ENCODE measurements at regions not wholly inside any gene's neighbourhood (a gene's known extent, or its start where the extent isn't known, plus 50 kb on each side); places are given as distances from the start of the nearest gene placed in this dataset.

DNA sequence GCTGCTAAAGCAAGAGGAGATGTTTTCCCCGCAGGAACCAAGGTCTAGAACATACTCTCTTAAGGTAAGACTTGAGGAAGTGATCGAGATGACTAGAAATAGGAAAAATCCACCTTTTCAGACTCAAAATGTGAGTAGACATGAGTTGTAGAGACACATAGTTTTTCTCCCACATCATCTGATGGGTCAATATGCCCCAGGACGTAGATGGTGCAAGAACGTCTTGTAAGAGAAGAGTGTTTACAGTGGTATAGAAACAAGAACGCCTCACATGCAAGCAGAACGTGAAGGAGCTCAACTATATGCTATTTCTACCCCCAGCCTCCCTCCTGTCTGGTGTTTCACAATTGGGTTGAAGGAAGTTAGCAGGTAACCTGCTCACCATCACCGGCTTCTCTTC, 144.0 kb upstream of the BACE2 start:
- TF ChIP-seq, protein P1, sequence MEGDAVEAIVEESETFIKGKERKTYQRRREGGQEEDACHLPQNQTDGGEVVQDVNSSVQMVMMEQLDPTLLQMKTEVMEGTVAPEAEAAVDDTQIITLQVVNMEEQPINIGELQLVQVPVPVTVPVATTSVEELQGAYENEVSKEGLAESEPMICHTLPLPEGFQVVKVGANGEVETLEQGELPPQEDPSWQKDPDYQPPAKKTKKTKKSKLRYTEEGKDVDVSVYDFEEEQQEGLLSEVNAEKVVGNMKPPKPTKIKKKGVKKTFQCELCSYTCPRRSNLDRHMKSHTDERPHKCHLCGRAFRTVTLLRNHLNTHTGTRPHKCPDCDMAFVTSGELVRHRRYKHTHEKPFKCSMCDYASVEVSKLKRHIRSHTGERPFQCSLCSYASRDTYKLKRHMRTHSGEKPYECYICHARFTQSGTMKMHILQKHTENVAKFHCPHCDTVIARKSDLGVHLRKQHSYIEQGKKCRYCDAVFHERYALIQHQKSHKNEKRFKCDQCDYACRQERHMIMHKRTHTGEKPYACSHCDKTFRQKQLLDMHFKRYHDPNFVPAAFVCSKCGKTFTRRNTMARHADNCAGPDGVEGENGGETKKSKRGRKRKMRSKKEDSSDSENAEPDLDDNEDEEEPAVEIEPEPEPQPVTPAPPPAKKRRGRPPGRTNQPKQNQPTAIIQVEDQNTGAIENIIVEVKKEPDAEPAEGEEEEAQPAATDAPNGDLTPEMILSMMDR (IDR thresholded peaks at IDR 0.05), result no peak
- TF ChIP-seq POLR2A (IDR thresholded peaks at IDR 0.05), result no peak
